ENCODE measurements at regions not wholly inside any gene's neighbourhood (a gene's known extent, or its start where the extent isn't known, plus 50 kb on each side); places are given as distances from the start of the nearest gene placed in this dataset.

- H3K79me2 ChIP-seq (ENCODE audit: low read length): no peaks in the 10 kb centered on the region
- H3K27ac ChIP-seq (ENCODE audit: low read length): no peak overlapping the region
- TF ChIP-seq EZH2phosphoT487 (IDR thresholded peaks at IDR 0.05; ENCODE audit: low read depth) (no peak), CTCF (IDR thresholded peaks at IDR 0.05; ENCODE audit: low read depth, low read length) (no peak)
- H3K9me3 ChIP-seq (ENCODE audit: insufficient read depth, low read length): no peaks in the 10 kb centered on the region
- no peak overlapping the region for H3K4me2 ChIP-seq (ENCODE audit: low read length)
- no peak overlapping the region for H3K4me3 ChIP-seq (ENCODE audit: low read length)
- no peaks in the 10 kb centered on the region for H3K4me1 ChIP-seq (ENCODE audit: low read length)
- H4K20me1 ChIP-seq (ENCODE audit: insufficient read depth, low read length): no peaks in the 10 kb centered on the region
- H3K36me3 ChIP-seq (replicated peaks; ENCODE audit: low read depth, low read length): no peaks in the 10 kb centered on the region
- no peak overlapping the region for H3K9ac ChIP-seq (ENCODE audit: low read length)
- no peaks in the 10 kb centered on the region for H3K27me3 ChIP-seq (ENCODE audit: low read depth, low read length)
- H2AFZ ChIP-seq (ENCODE audit: low read depth, low read length): no peak overlapping the region
These were observed 61.8 kb upstream of the ALX4 start for GRCh38 chr11:44371706-44372105.

DNA sequence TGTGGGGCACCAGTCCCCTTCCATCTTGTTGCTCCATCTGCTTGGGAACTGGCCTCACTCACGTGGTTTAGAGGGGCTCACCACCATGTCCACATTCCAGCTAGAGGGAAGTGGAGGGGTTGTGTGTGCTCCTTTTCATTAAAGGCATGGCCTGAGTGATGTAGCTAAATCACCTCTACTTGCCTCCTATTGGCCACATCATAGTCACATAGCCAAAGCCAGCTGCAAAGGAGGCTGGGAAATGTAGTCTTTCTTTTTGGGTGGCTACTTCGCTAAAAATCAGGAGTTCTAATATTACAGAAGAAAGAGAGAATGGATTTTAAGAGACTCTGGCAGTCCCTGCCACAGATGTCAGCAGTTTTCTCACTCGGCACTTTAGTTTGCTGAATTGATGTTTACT lies 63.0 kb upstream of the ALX4 start:
- TF ChIP-seq EZH2phosphoT487 (IDR thresholded peaks at IDR 0.05; ENCODE audit: low read depth) (no peak), CTCF (IDR thresholded peaks at IDR 0.05; ENCODE audit: low read depth, low read length) (no peak)
- no peak overlapping the region for H2AFZ ChIP-seq (ENCODE audit: low read depth, low read length)
- H4K20me1 ChIP-seq (ENCODE audit: insufficient read depth, low read length): no peaks in the 10 kb centered on the region
- H3K27me3 ChIP-seq (ENCODE audit: low read depth, low read length): no peaks in the 10 kb centered on the region
- no peaks in the 10 kb centered on the region for H3K79me2 ChIP-seq (ENCODE audit: low read length)
- H3K4me1 ChIP-seq (ENCODE audit: low read length): no peaks in the 10 kb centered on the region
- H3K36me3 ChIP-seq (replicated peaks; ENCODE audit: low read depth, low read length): no peaks in the 10 kb centered on the region
- H3K4me3 ChIP-seq (ENCODE audit: low read length): no peak overlapping the region
- H3K9ac ChIP-seq (ENCODE audit: low read length): no peak overlapping the region
- H3K9me3 ChIP-seq (ENCODE audit: insufficient read depth, low read length): no peaks in the 10 kb centered on the region
- H3K27ac ChIP-seq (ENCODE audit: low read length): no peak overlapping the region
- H3K4me2 ChIP-seq (ENCODE audit: low read length): no peak overlapping the region

DNA sequence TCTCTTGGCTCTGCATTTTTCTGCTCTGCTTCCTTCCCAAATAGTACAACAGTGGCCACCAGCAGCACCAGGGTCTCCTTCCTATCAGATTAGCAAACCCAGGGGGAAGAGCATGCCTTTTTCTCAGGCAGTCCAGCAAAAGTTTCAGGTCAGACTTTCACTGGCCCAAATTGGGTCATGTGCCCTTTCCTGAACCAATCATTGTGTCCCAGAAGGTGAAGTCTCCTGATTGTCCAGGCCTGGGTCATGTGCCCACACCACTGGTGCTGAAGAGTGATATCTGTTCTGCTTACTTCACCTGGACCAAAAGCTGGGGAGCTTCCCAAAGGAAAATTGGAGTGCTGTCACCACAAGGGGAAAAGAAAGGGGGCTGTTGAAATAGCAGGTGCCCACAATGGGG lies 64.1 kb upstream of the ALX4 start:
- Histone ChIP-seq H3K79me2 (ENCODE audit: low read length) (no peaks in the 10 kb centered on the region), H4K20me1 (ENCODE audit: insufficient read depth, low read length) (no peaks in the 10 kb centered on the region), H3K27me3 (ENCODE audit: low read depth, low read length) (no peaks in the 10 kb centered on the region), H3K4me1 (ENCODE audit: low read length) (no peaks in the 10 kb centered on the region), H3K9me3 (ENCODE audit: insufficient read depth, low read length) (no peaks in the 10 kb centered on the region), H3K36me3 (replicated peaks; ENCODE audit: low read depth, low read length) (no peaks in the 10 kb centered on the region), H3K4me3 (ENCODE audit: low read length) (no peak overlapping the region), H3K27ac (ENCODE audit: low read length) (no peak overlapping the region), H3K9ac (ENCODE audit: low read length) (no peak overlapping the region), H3K4me2 (ENCODE audit: low read length) (no peak overlapping the region), H2AFZ (ENCODE audit: low read depth, low read length) (no peak overlapping the region)
- TF ChIP-seq CTCF (IDR thresholded peaks at IDR 0.05; ENCODE audit: low read depth, low read length) (no peak), EZH2phosphoT487 (IDR thresholded peaks at IDR 0.05; ENCODE audit: low read depth) (no peak)

DNA sequence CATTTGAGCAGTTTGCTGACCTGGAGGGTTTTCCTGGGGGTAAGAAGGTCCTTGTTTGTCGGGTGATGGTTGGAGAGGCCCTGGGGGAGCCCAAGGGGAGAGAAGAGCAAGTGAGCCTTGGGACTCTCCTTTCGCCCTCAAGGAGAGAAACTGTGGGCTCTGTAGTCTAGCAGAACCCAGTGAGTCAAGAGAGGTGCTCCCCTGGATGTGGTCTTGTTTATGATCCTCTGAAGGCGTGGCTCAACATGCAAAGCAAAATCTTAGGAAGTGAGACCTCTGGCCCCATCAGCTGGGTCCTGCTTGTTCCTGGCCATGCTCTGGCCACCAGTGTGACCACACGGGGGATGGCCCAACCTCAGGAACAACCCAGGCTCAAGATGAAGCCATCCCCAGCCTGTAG lies 66.5 kb upstream of the ALX4 start:
- H3K27me3 ChIP-seq (ENCODE audit: low read depth, low read length): peaks cover 8% of the 10 kb centered on the region; the same call in 1 of the 2 replicates
- H2AFZ ChIP-seq (ENCODE audit: low read depth, low read length): no peak overlapping the region
- H3K4me1 ChIP-seq (ENCODE audit: low read length): no peaks in the 10 kb centered on the region
- H3K27ac ChIP-seq (ENCODE audit: low read length): no peak overlapping the region
- H3K4me3 ChIP-seq (ENCODE audit: low read length): no peak overlapping the region
- no peaks in the 10 kb centered on the region for H4K20me1 ChIP-seq (ENCODE audit: insufficient read depth, low read length)
- TF ChIP-seq EZH2phosphoT487 (IDR thresholded peaks at IDR 0.05; ENCODE audit: low read depth) (no peak), CTCF (IDR thresholded peaks at IDR 0.05; ENCODE audit: low read depth, low read length) (no peak)
- H3K4me2 ChIP-seq (ENCODE audit: low read length): no peak overlapping the region
- no peaks in the 10 kb centered on the region for H3K79me2 ChIP-seq (ENCODE audit: low read length)
- H3K36me3 ChIP-seq (replicated peaks; ENCODE audit: low read depth, low read length): no peaks in the 10 kb centered on the region
- no peaks in the 10 kb centered on the region for H3K9me3 ChIP-seq (ENCODE audit: insufficient read depth, low read length)
- no peak overlapping the region for H3K9ac ChIP-seq (ENCODE audit: low read length)

Measured in OCI-LY3 (cell line).